ENCODE measurements at regions not wholly inside any gene's neighbourhood (a gene's known extent, or its start where the extent isn't known, plus 50 kb on each side); places are given as distances from the start of the nearest gene placed in this dataset.

- ChIA-PET CTCF (no interaction called here), POLR2A (no interaction called here)
- DNase-seq, result no peak
- no peak overlapping the region for H3K4me3 Mint-ChIP-seq
- no peaks in the 10 kb centered on the region for H3K27me3 Mint-ChIP-seq
- no peak overlapping the region for H3K27ac Mint-ChIP-seq
- no peak for ATAC-seq (ENCODE audit: low read depth)
- Histone ChIP-seq H3K4me2 (replicated peaks; ENCODE audit: low read depth, low read length, poor library complexity, severe bottlenecking) (no peak overlapping the region), H3K9me3 (ENCODE audit: control extremely low read depth in 1 of 3, control insufficient read depth in 2 of 3, insufficient read depth in 1 of 3, low read length in 2 of 3) (no peaks in the 10 kb centered on the region), H3K36me3 (replicated peaks in 1 of 2; ENCODE audit: control extremely low read depth in 1 of 2, control insufficient read depth in 1 of 2, extremely low read depth in 1 of 2, insufficient read depth in 2 of 2, low read length in 1 of 2) (no peaks in the 10 kb centered on the region), H3K79me2 (ENCODE audit: control insufficient read depth, insufficient read depth, low read length) (no peaks in the 10 kb centered on the region), H3K27me3 (replicated peaks in 1 of 4; ENCODE audit: control extremely low read depth in 1 of 4, control insufficient read depth in 3 of 4, insufficient read depth in 4 of 4, low read length in 3 of 4) (no peaks in the 10 kb centered on the region), H4K20me1 (ENCODE audit: control insufficient read depth, insufficient read depth, low read length, poor library complexity, severe bottlenecking) (no peaks in the 10 kb centered on the region), H3K4me1 (ENCODE audit: control insufficient read depth in 2 of 2, insufficient read depth in 2 of 2, low read length in 2 of 2) (peaks cover 10 to 12% of the 10 kb centered on the region in 2 donors), H2AFZ (ENCODE audit: insufficient read depth, low read depth, low read length, poor library complexity, severe bottlenecking) (no peak overlapping the region), H3K27ac (ENCODE audit: low read length in 2 of 2) (no peak overlapping the region), H3K4me3 (ENCODE audit: control extremely low read depth in 1 of 5, extremely low read depth in 1 of 5, insufficient read depth in 1 of 5, low read depth in 2 of 5, low read length in 4 of 5) (no peak overlapping the region), H3K9ac (ENCODE audit: low read length) (no peak overlapping the region)
- intact Hi-C loops (cut with micrococcal nuclease), result no loop called here
- WGBS (ENCODE audit: insufficient coverage), result no CpG with 5 or more reads among the region's 2 CpGs
- TF ChIP-seq CTCF (IDR thresholded peaks at IDR 0.05) (no peak), EZH2 (IDR thresholded peaks at IDR 0.05; ENCODE audit: borderline replicate concordance, insufficient read depth, low read depth, low read length, poor library complexity, severe bottlenecking) (no peak)
- peaks cover 9% of the 10 kb centered on the region for H3K4me1 Mint-ChIP-seq
- H3K9me3 Mint-ChIP-seq (ENCODE audit: insufficient read depth), result no peaks in the 10 kb centered on the region
These were observed 144.0 kb upstream of the JADE1 start for GRCh38 chr4:128665514-128665913.

GRCh38 chr4:128663325-128663724 is 146.2 kb upstream of the JADE1 start:
- H3K4me3 Mint-ChIP-seq, result no peak overlapping the region
- no peak for ATAC-seq (ENCODE audit: low read depth)
- no peaks in the 10 kb centered on the region for H3K27me3 Mint-ChIP-seq
- peak overlapping the region in 1 of 2 donors; percentile 32 for H3K27ac ChIP-seq (ENCODE audit: low read length in 2 of 2)
- peak; percentile 45 for DNase-seq
- H3K4me3 ChIP-seq (ENCODE audit: control extremely low read depth in 1 of 5, extremely low read depth in 1 of 5, insufficient read depth in 1 of 5, low read depth in 2 of 5, low read length in 4 of 5), result no peak overlapping the region
- no peak overlapping the region for H3K27ac Mint-ChIP-seq
- H3K4me1 Mint-ChIP-seq, result peaks cover 10% of the 10 kb centered on the region
- peak overlapping the region; percentile 19 for H2AFZ ChIP-seq (ENCODE audit: insufficient read depth, low read depth, low read length, poor library complexity, severe bottlenecking)
- no peaks in the 10 kb centered on the region for H3K79me2 ChIP-seq (ENCODE audit: control insufficient read depth, insufficient read depth, low read length)
- H3K9me3 ChIP-seq (ENCODE audit: control extremely low read depth in 1 of 3, control insufficient read depth in 2 of 3, insufficient read depth in 1 of 3, low read length in 2 of 3), result no peaks in the 10 kb centered on the region
- H3K4me1 ChIP-seq (ENCODE audit: control insufficient read depth in 2 of 2, insufficient read depth in 2 of 2, low read length in 2 of 2), result peaks cover 15 to 16% of the 10 kb centered on the region in 2 donors
- no peaks in the 10 kb centered on the region for H4K20me1 ChIP-seq (ENCODE audit: control insufficient read depth, insufficient read depth, low read length, poor library complexity, severe bottlenecking)
- intact Hi-C loops (cut with micrococcal nuclease), result no loop called here
- POLR2A ChIA-PET, result no interaction called here
- no peaks in the 10 kb centered on the region for H3K36me3 ChIP-seq (replicated peaks in 1 of 2; ENCODE audit: control extremely low read depth in 1 of 2, control insufficient read depth in 1 of 2, extremely low read depth in 1 of 2, insufficient read depth in 2 of 2, low read length in 1 of 2)
- peak overlapping the region; percentile 13 for H3K9ac ChIP-seq (ENCODE audit: low read length)
- WGBS (ENCODE audit: insufficient coverage), result 47% methylated on average over 2 of the region's 3 CpGs
- CTCF ChIA-PET, result no interaction called here
- no peaks in the 10 kb centered on the region for H3K27me3 ChIP-seq (replicated peaks in 1 of 4; ENCODE audit: control extremely low read depth in 1 of 4, control insufficient read depth in 3 of 4, insufficient read depth in 4 of 4, low read length in 3 of 4)
- TF ChIP-seq CTCF (IDR thresholded peaks at IDR 0.05) (no peak), EZH2 (IDR thresholded peaks at IDR 0.05; ENCODE audit: borderline replicate concordance, insufficient read depth, low read depth, low read length, poor library complexity, severe bottlenecking) (no peak)
- no peaks in the 10 kb centered on the region for H3K9me3 Mint-ChIP-seq (ENCODE audit: insufficient read depth)
- peak overlapping the region; percentile 27 for H3K4me2 ChIP-seq (replicated peaks; ENCODE audit: low read depth, low read length, poor library complexity, severe bottlenecking)
